SK-N-SH (cell line): ENCODE measurements at regions not wholly inside any gene's neighbourhood (a gene's known extent, or its start where the extent isn't known, plus 50 kb on each side); places are given as distances from the start of the nearest gene placed in this dataset.

Source experiments
- CTCF ChIA-PET: fragments of 300-600, 350-600 bp; formaldehyde crosslinking; extraction: SDS; loops from one replicate; lab custom pipeline; 2021; lab: Yijun Ruan, JAX
- POLR2A ChIA-PET: fragments of 350-600 bp; sonication (Branson Sonifier 250); formaldehyde crosslinking; extraction: SDS; loops from one replicate; lab custom pipeline; 2020; ENCODE audit warnings: antibody characterized with exemption, inconsistent platforms; lab: Yijun Ruan, JAX
- DNase-seq: peaks from one replicate; pipeline ENCODE4 v3.0.0; 2012
- H2AFZ ChIP-seq: fragments of 200-600 bp; sonication (generic); 2 replicates; pipeline ENCODE4 v1.8.1; 2016; ENCODE audit warnings: antibody characterized with exemption, mild to moderate bottlenecking, low read depth
- H3F3A ChIP-seq: fragments of 200-600 bp; sonication (generic); replicated peaks from 2 replicates; pipeline ENCODE3; 2016; ENCODE audit warnings: antibody characterized with exemption, mild to moderate bottlenecking; ENCODE audit not compliant: insufficient read depth
- H3K27ac ChIP-seq, 2 experiments: fragments of 200-500 bp in 1 of 2; fragments of 200-600 bp in 1 of 2; sonication (Bioruptor generic) in 1 of 2; sonication (generic), shearing (Covaris generic) in 1 of 2; 2 replicates each; pipeline versions ENCODE4 v1.5.1 to v1.6.1; 2014 to 2016; ENCODE audit warnings: low read depth in 2 of 2, inconsistent platforms in 1 of 2, low read length in 1 of 2, mild to moderate bottlenecking in 1 of 2, mixed read lengths in 1 of 2
- H3K27me3 ChIP-seq: fragments of 200-600 bp; sonication (generic), shearing (Covaris generic); 2 replicates; pipeline ENCODE4 v1.6.1; 2016; ENCODE audit warnings: mixed run types; ENCODE audit not compliant: insufficient read depth
- H3K36me3 ChIP-seq, 2 experiments: fragments of 200-500 bp in 1 of 2; fragments of 200-600 bp in 1 of 2; sonication (Bioruptor generic) in 1 of 2; sonication (generic) in 1 of 2; replicated peaks in 1 of 2; 2 replicates each; pipeline versions ENCODE3 to v1.5.1; 2014 to 2016; ENCODE audit warnings: low read length in 1 of 2, mild to moderate bottlenecking in 1 of 2; ENCODE audit not compliant: insufficient read depth in 2 of 2, control insufficient read depth in 1 of 2
- H3K4me1 ChIP-seq, 2 experiments: fragments of 200-500 bp in 1 of 2; fragments of 200-600 bp in 1 of 2; sonication (Bioruptor generic) in 1 of 2; sonication (generic), shearing (Covaris generic) in 1 of 2; 2 replicates each; pipeline versions ENCODE4 v1.5.1 to v1.6.1; 2014 to 2016; ENCODE audit warnings: low read depth in 1 of 2, low read length in 1 of 2, mixed run types in 1 of 2; ENCODE audit not compliant: insufficient read depth in 2 of 2, control insufficient read depth in 1 of 2
- H3K4me2 ChIP-seq: fragments of 200-600 bp; sonication (generic), shearing (Covaris generic); 2 replicates; pipeline ENCODE4 v1.6.1; 2017; ENCODE audit warnings: mixed run types
- H3K4me3 ChIP-seq, 2 experiments: fragments of 200-500 bp in 1 of 2; fragments of 200-600 bp in 1 of 2; sonication (Bioruptor generic) in 1 of 2; sonication (generic), shearing (Covaris generic) in 1 of 2; 2 replicates each; pipeline versions ENCODE4 v1.5.1 to v1.8.1; 2014 to 2016; ENCODE audit warnings: low read depth in 2 of 2, inconsistent platforms in 1 of 2, low read length in 1 of 2, mild to moderate bottlenecking in 1 of 2, mixed read lengths in 1 of 2, moderate library complexity in 1 of 2
- H3K79me2 ChIP-seq: fragments of 200-600 bp; sonication (generic); 2 replicates; pipeline ENCODE4 v1.8.1; 2017; ENCODE audit warnings: mild to moderate bottlenecking; ENCODE audit not compliant: insufficient read depth
- H3K9ac ChIP-seq: fragments of 200-600 bp; sonication (generic); 2 replicates; pipeline ENCODE4 v1.6.1; 2017; ENCODE audit warnings: mixed run types
- H3K9me2 ChIP-seq: fragments of 200-600 bp; sonication (generic); 2 replicates; pipeline ENCODE4 v1.6.1; 2017; ENCODE audit warnings: mixed run types
- H3K9me3 ChIP-seq: fragments of 200-600 bp; sonication (generic); 2 replicates; pipeline ENCODE4 v1.6.1; 2017; ENCODE audit warnings: mixed run types, mild to moderate bottlenecking, moderate library complexity
- H4K20me1 ChIP-seq: fragments of 200-600 bp; sonication (generic); 2 replicates; pipeline ENCODE4 v1.6.1; 2017; ENCODE audit warnings: mild to moderate bottlenecking, mixed run types; ENCODE audit not compliant: insufficient read depth
- CHD2 ChIP-seq: fragments of 150-350 bp; IDR thresholded peaks from 2 replicates; pipeline ENCODE4 v1.6.1; 2018; ENCODE audit warnings: low read length; ENCODE audit not compliant: partially characterized antibody
- EZH2phosphoT487 ChIP-seq: fragments of 200-600 bp; sonication (generic); IDR thresholded peaks from 2 replicates; pipeline ENCODE4 v1.6.1; 2017; ENCODE audit warnings: low read depth, mixed run types, mild to moderate bottlenecking, antibody characterized with exemption, moderate library complexity, borderline replicate concordance
- FOXJ3 ChIP-seq: sonication (generic); formaldehyde crosslinking; IDR thresholded peaks from 2 replicates; pipeline ENCODE4 v1.5.1; 2020; ENCODE audit warnings: mild to moderate bottlenecking, missing genetic modification reagents
- FOXM1 ChIP-seq: IDR thresholded peaks from 2 replicates; pipeline ENCODE4 v1.4.0; 2012; ENCODE audit warnings: low read depth, mild to moderate bottlenecking
- GATA2 ChIP-seq: sonication (generic); formaldehyde crosslinking; IDR thresholded peaks from 2 replicates; pipeline ENCODE4 v1.5.0; 2020; ENCODE audit warnings: mild to moderate bottlenecking, missing genetic modification reagents
- IRF3 ChIP-seq: fragments of 150-350 bp; IDR thresholded peaks from 2 replicates; pipeline ENCODE4 v1.6.1; 2016; ENCODE audit warnings: mild to moderate bottlenecking, low read depth, low read length
- MEF2A ChIP-seq: IDR thresholded peaks from 2 replicates; pipeline ENCODE4 v1.4.0; 2012; ENCODE audit warnings: low read depth, borderline replicate concordance
- MXI1 ChIP-seq: IDR thresholded peaks from 2 replicates; pipeline ENCODE4 v1.6.1; 2012; ENCODE audit warnings: mild to moderate bottlenecking, low read depth, low read length, improper control_type of control experiment
- NFIC ChIP-seq: IDR thresholded peaks from 2 replicates; pipeline ENCODE4 v1.4.0; 2012; ENCODE audit warnings: borderline replicate concordance
- PBX3 ChIP-seq: IDR thresholded peaks from 2 replicates; pipeline ENCODE4; 2012
- POLR2AphosphoS5 ChIP-seq: IDR thresholded peaks from 2 replicates; pipeline ENCODE4 v1.6.1; 2012; ENCODE audit warnings: low read depth, low read length
- RAD21 ChIP-seq: IDR thresholded peaks from 2 replicates; pipeline ENCODE4 v1.6.1; 2012; ENCODE audit warnings: mild to moderate bottlenecking, low read length
- RXRA ChIP-seq: IDR thresholded peaks from 2 replicates; pipeline ENCODE4 v1.4.0; 2012; ENCODE audit warnings: low read depth, mild to moderate bottlenecking, borderline replicate concordance
- SIN3A ChIP-seq: IDR thresholded peaks from 2 replicates; pipeline ENCODE4 v1.6.1; 2012; ENCODE audit warnings: low read depth, mild to moderate bottlenecking, low read length, moderate library complexity, borderline replicate concordance
- SMC3 ChIP-seq: IDR thresholded peaks from 2 replicates; pipeline ENCODE4 v1.6.1; 2012; ENCODE audit warnings: low read depth, low read length, improper control_type of control experiment
- TAF1 ChIP-seq: IDR thresholded peaks from 2 replicates; pipeline ENCODE4 v1.6.1; 2012; ENCODE audit warnings: low read depth, mild to moderate bottlenecking, low read length, moderate library complexity, borderline replicate concordance
- TCF12 ChIP-seq: IDR thresholded peaks from 2 replicates; pipeline ENCODE4 v1.4.0; 2012
- USF1 ChIP-seq: IDR thresholded peaks from 2 replicates; pipeline ENCODE4 v1.4.0; 2012; ENCODE audit warnings: low read depth, borderline replicate concordance
- ZBTB33 ChIP-seq: IDR thresholded peaks from 2 replicates; pipeline ENCODE4 v1.4.0; 2012; ENCODE audit warnings: low read depth, borderline replicate concordance
- WGBS: methylation state at CpG from one replicate; pipeline ENCODE4 v1.1.6; 2017; ENCODE audit warnings: low lambda C conversion rate; 5-methylcytosine and 5-hydroxymethylcytosine counted together

GRCh38 chr3:40800343-40800742 is 275.6 kb downstream of the ZNF621 start (continued):
- no peak for TF ChIP-seq ZBTB33
- TF ChIP-seq, all 33 proteins: peak for 0

- no peak overlapping the region for H3K9ac ChIP-seq
- DNase-seq, result no peak
- POLR2A ChIA-PET, result no interaction called here
These were observed 276.6 kb downstream of the ZNF621 start for GRCh38 chr3:40801284-40801741.

GRCh38 chr3:40803311-40803710 is 278.6 kb downstream of the ZNF621 start:
- Histone ChIP-seq H3F3A (no peaks in the 10 kb centered on the region), H3K27me3 (no peaks in the 10 kb centered on the region), H3K4me2 (no peak overlapping the region), H3K4me3 (no peak overlapping the region), H3K9me2 (no peaks in the 10 kb centered on the region), H3K4me1 (no peaks in the 10 kb centered on the region), H3K27ac (no peak overlapping the region), H3K79me2 (no peaks in the 10 kb centered on the region), H4K20me1 (no peaks in the 10 kb centered on the region), H2AFZ (no peak overlapping the region), H3K9ac (no peak overlapping the region), H3K9me3 (no peaks in the 10 kb centered on the region), H3K36me3 (no peaks in the 10 kb centered on the region)
- TF ChIP-seq PBX3 (no peak), FOXJ3 (CRISPR knock-in tag) (no peak), MXI1 (no peak), EZH2phosphoT487 (no peak), NFIC (no peak), FOXM1 (no peak), USF1 (no peak), POLR2AphosphoS5 (no peak), SIN3A (no peak), CHD2 (no peak), SMC3 (no peak), TAF1 (no peak), ZBTB33 (no peak), RAD21 (no peak)
- CTCF ChIA-PET, result no interaction called here
- DNase-seq, result no peak
- POLR2A ChIA-PET, result no interaction called here
- WGBS, result 15% methylated on average over 2 of the region's 2 CpGs

More at GRCh38 chr3:40801284-40801741, 276.6 kb downstream of the ZNF621 start:
- H3K9me2 ChIP-seq, result no peaks in the 10 kb centered on the region
- 30% methylated on average over 4 of the region's 4 CpGs for WGBS
- no peaks in the 10 kb centered on the region for H3K79me2 ChIP-seq
- no peak overlapping the region for H2AFZ ChIP-seq
- no peaks in the 10 kb centered on the region for H3K9me3 ChIP-seq
- no peaks in the 10 kb centered on the region for H3K27me3 ChIP-seq
- no peak for TF ChIP-seq MEF2A
- TF ChIP-seq RXRA, result no peak
- no peak for TF ChIP-seq GATA2 (CRISPR knock-in tag)
- no peak for TF ChIP-seq IRF3
- TF ChIP-seq SIN3A, result no peak
- TF ChIP-seq FOXM1, result no peak
- no peak for TF ChIP-seq TCF12
- CTCF ChIA-PET, result no interaction called here
- H3K4me2 ChIP-seq, result no peak overlapping the region
- no peak overlapping the region for H3K4me3 ChIP-seq
- H3K4me1 ChIP-seq, result no peaks in the 10 kb centered on the region
- no peaks in the 10 kb centered on the region for H3F3A ChIP-seq
- no peak overlapping the region for H3K27ac ChIP-seq
- no peaks in the 10 kb centered on the region for H4K20me1 ChIP-seq
- no peaks in the 10 kb centered on the region for H3K36me3 ChIP-seq
